Right atrium auricular region (tissue), 2 donors: ENCODE measurements at regions not wholly inside any gene's neighbourhood (a gene's known extent, or its start where the extent isn't known, plus 50 kb on each side); places are given as distances from the start of the nearest gene placed in this dataset.

Experiments used
- DNase-seq: peaks from one replicate; pipeline ENCODE4 v3.0.0-alpha.2; 2019; ENCODE audit warnings: low spot score
- H3K27ac ChIP-seq, 2 donors: fragments of 200-600 bp; sonication (generic); 1 replicate in 1 of 2; 2 replicates in 1 of 2; pipeline ENCODE4 v1.5.1; 2016 to 2019
- H3K27me3 ChIP-seq, 2 donors: fragments of 200-600 bp; sonication (generic); one replicate each; pipeline versions ENCODE4 v1.5.1 to v1.6.0; 2017 to 2019
- H3K36me3 ChIP-seq: fragments of 200-600 bp; sonication (generic); one replicate; pipeline ENCODE4 v1.5.1; 2016
- H3K4me1 ChIP-seq, 2 donors: fragments of 200-600 bp; sonication (generic); one replicate each; pipeline versions ENCODE4 v1.5.1 to v1.6.0; 2017 to 2019
- H3K4me3 ChIP-seq, 2 donors: fragments of 200-600 bp; sonication (generic); 1 replicate in 1 of 2; 2 replicates in 1 of 2; pipeline ENCODE4 v1.5.1; 2017 to 2019; ENCODE audit warnings: mild to moderate bottlenecking in 1 of 2, moderate library complexity in 1 of 2
- H3K9me3 ChIP-seq, 2 donors: fragments of 200-600 bp; sonication (generic); one replicate each; pipeline ENCODE4 v1.5.1; 2019
- TF ChIP-seq, protein P1 (sequence below), 2 donors: fragments of 200-600 bp; sonication (generic); IDR thresholded peaks; one replicate each; pipeline ENCODE4 v1.5.1; 2019; ENCODE audit warnings: antibody characterized with exemption in 2 of 2

DNA sequence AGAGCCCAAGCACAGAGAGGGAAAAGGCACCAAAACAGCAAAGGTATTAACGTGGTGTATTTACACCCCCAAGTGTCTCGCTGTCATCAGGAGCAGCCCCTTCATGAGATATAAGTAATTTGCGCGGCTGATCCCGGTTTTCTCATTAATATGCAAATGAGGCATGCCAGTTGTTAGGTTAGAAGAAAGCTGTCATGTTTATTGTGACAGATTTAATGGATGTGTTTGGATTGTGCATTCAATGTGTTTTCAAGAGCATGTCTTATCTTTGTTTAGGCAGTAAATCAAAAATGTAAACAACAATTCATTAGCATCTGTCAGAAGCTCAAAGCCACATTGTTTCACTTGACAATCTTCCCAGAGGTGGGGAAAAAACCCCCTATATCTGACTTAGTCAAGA, 56.5 kb upstream of the CTBP2 start:
- H3K27ac ChIP-seq: no peak overlapping the region

GRCh38 chr10:125216309-125216708, 55.9 kb upstream of the CTBP2 start:
- H3K27me3 ChIP-seq: no peaks in the 10 kb centered on the region
- H3K9me3 ChIP-seq: no peaks in the 10 kb centered on the region
- no peak overlapping the region for H3K27ac ChIP-seq
- H3K4me3 ChIP-seq: no peak overlapping the region
- DNase-seq: no peak
- no peaks in the 10 kb centered on the region for H3K4me1 ChIP-seq
- no peaks in the 10 kb centered on the region for H3K36me3 ChIP-seq
- TF ChIP-seq, protein P1, sequence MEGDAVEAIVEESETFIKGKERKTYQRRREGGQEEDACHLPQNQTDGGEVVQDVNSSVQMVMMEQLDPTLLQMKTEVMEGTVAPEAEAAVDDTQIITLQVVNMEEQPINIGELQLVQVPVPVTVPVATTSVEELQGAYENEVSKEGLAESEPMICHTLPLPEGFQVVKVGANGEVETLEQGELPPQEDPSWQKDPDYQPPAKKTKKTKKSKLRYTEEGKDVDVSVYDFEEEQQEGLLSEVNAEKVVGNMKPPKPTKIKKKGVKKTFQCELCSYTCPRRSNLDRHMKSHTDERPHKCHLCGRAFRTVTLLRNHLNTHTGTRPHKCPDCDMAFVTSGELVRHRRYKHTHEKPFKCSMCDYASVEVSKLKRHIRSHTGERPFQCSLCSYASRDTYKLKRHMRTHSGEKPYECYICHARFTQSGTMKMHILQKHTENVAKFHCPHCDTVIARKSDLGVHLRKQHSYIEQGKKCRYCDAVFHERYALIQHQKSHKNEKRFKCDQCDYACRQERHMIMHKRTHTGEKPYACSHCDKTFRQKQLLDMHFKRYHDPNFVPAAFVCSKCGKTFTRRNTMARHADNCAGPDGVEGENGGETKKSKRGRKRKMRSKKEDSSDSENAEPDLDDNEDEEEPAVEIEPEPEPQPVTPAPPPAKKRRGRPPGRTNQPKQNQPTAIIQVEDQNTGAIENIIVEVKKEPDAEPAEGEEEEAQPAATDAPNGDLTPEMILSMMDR (IDR thresholded peaks at IDR 0.05): no peak

More for the DNA sequence above, 56.5 kb upstream of the CTBP2 start:
- TF ChIP-seq, protein P1 (IDR thresholded peaks at IDR 0.05): no peak
- H3K4me1 ChIP-seq: no peaks in the 10 kb centered on the region
- H3K36me3 ChIP-seq: no peaks in the 10 kb centered on the region
- no peaks in the 10 kb centered on the region for H3K27me3 ChIP-seq
- H3K9me3 ChIP-seq: no peaks in the 10 kb centered on the region
- no peak overlapping the region for H3K4me3 ChIP-seq
- DNase-seq: no peak

DNA sequence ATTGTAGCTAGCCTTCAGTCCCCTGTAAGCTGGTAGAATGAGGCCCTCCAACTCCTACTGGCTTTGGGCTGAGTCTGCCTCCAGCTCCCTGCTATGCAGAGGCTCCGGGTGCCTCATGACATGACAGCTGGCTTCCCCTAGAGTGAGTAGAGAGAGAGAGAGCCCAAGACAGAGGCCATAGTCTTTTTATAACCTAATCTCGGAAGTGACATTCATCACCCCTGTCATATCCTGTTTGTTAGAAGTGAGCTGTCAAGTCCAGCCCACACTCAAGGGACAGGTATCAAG, 53.9 kb upstream of the CTBP2 start:
- Histone ChIP-seq H3K27ac (no peak overlapping the region), H3K4me3 (no peak overlapping the region), H3K4me1 (no peaks in the 10 kb centered on the region), H3K27me3 (no peaks in the 10 kb centered on the region), H3K9me3 (no peaks in the 10 kb centered on the region), H3K36me3 (no peaks in the 10 kb centered on the region)
- no peak for DNase-seq
- TF ChIP-seq, protein P1 (IDR thresholded peaks at IDR 0.05): no peak

- H3K4me3 ChIP-seq: no peak overlapping the region
- no peaks in the 10 kb centered on the region for H3K9me3 ChIP-seq
- no peak for DNase-seq
- H3K36me3 ChIP-seq: no peaks in the 10 kb centered on the region
- H3K27me3 ChIP-seq: no peaks in the 10 kb centered on the region
- H3K27ac ChIP-seq: no peak overlapping the region
- no peaks in the 10 kb centered on the region for H3K4me1 ChIP-seq
- TF ChIP-seq, protein P1 (IDR thresholded peaks at IDR 0.05): no peak
Measured at GRCh38 chr10:125213541-125214282, 53.3 kb upstream of the CTBP2 start.

GRCh38 chr10:125212150-125212809, 51.9 kb upstream of the CTBP2 start:
- Histone ChIP-seq H3K36me3 (no peaks in the 10 kb centered on the region), H3K9me3 (no peaks in the 10 kb centered on the region), H3K27ac (no peak overlapping the region), H3K4me3 (no peak overlapping the region), H3K4me1 (no peaks in the 10 kb centered on the region), H3K27me3 (no peaks in the 10 kb centered on the region)
- TF ChIP-seq, protein P1 (IDR thresholded peaks at IDR 0.05): no peak
- no peak for DNase-seq
